Liver (tissue), 3 donors: ENCODE measurements at regions not wholly inside any gene's neighbourhood (a gene's known extent, or its start where the extent isn't known, plus 50 kb on each side); places are given as distances from the start of the nearest gene placed in this dataset.

ENCODE experiments used
- EGR1 ChIP-seq, 2 donors: IDR thresholded peaks; 2 replicates each; pipeline ENCODE4 v1.6.1; 2016 to 2018; ENCODE audit warnings: antibody characterized with exemption in 2 of 2, low read depth in 2 of 2
- GABPA ChIP-seq, 2 donors: IDR thresholded peaks in 1 of 2; conservative IDR thresholded peaks in 1 of 2; 2 replicates each; pipeline ENCODE4 v1.6.1; 2016; ENCODE audit warnings: antibody characterized with exemption in 2 of 2, mild to moderate bottlenecking in 1 of 2, moderate library complexity in 1 of 2
- RAD21 ChIP-seq, 2 donors: IDR thresholded peaks; 2 replicates each; pipeline ENCODE4 v1.6.1; 2016; ENCODE audit warnings: antibody characterized with exemption in 2 of 2, mild to moderate bottlenecking in 2 of 2
- RXRA ChIP-seq, 2 donors: IDR thresholded peaks; 2 replicates each; pipeline ENCODE4 v1.6.1; 2017 to 2018; ENCODE audit warnings: antibody characterized with exemption in 2 of 2, mild to moderate bottlenecking in 1 of 2
- SP1 ChIP-seq: IDR thresholded peaks from 2 replicates; pipeline ENCODE4 v1.6.1; 2018; ENCODE audit warnings: antibody characterized with exemption, mild to moderate bottlenecking
- TAF1 ChIP-seq: conservative IDR thresholded peaks from 2 replicates; pipeline ENCODE4 v1.6.1; 2016; ENCODE audit warnings: antibody characterized with exemption, mild to moderate bottlenecking
- YY1 ChIP-seq: IDR thresholded peaks from 2 replicates; pipeline ENCODE4 v1.6.1; 2016; ENCODE audit warnings: antibody characterized with exemption, mild to moderate bottlenecking
- TF ChIP-seq, protein P1 (sequence below): IDR thresholded peaks from 2 replicates; pipeline ENCODE4 v1.6.1; 2016; ENCODE audit warnings: antibody characterized with exemption, mild to moderate bottlenecking
- TF ChIP-seq, protein P2 (sequence below): fragments of 150-350 bp; IDR thresholded peaks from 2 replicates; pipeline ENCODE4 v1.5.1; 2017; ENCODE audit warnings: improper control_type of control experiment, low read depth, low read length; ENCODE audit not compliant: missing input control
- TF ChIP-seq, protein P3 (sequence below): IDR thresholded peaks from 2 replicates; pipeline ENCODE4 v1.6.1; 2016; ENCODE audit warnings: antibody characterized with exemption
- donor health status: healthy.
- donor health status: healthy.

DNA sequence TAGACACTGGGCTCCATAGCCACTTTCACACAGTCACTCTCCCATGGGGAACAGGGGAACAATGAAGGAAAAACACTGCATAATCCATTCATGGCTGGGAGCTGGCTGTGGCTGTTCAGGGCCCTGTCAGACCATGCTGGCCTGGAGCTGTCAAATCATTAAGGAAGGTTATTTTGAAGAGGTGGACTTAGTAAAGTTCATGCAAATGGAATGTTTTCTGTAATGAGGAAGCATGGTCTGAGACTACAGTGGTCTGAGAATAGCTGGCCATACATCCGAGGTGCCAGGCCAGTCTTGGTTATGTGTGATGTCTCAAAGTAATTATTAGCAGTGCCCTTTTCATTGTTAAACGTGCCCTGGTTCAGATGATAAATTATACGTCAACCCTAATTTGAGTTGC, 117.1 kb upstream of the MRPS22 start:
- TF ChIP-seq, protein P1, sequence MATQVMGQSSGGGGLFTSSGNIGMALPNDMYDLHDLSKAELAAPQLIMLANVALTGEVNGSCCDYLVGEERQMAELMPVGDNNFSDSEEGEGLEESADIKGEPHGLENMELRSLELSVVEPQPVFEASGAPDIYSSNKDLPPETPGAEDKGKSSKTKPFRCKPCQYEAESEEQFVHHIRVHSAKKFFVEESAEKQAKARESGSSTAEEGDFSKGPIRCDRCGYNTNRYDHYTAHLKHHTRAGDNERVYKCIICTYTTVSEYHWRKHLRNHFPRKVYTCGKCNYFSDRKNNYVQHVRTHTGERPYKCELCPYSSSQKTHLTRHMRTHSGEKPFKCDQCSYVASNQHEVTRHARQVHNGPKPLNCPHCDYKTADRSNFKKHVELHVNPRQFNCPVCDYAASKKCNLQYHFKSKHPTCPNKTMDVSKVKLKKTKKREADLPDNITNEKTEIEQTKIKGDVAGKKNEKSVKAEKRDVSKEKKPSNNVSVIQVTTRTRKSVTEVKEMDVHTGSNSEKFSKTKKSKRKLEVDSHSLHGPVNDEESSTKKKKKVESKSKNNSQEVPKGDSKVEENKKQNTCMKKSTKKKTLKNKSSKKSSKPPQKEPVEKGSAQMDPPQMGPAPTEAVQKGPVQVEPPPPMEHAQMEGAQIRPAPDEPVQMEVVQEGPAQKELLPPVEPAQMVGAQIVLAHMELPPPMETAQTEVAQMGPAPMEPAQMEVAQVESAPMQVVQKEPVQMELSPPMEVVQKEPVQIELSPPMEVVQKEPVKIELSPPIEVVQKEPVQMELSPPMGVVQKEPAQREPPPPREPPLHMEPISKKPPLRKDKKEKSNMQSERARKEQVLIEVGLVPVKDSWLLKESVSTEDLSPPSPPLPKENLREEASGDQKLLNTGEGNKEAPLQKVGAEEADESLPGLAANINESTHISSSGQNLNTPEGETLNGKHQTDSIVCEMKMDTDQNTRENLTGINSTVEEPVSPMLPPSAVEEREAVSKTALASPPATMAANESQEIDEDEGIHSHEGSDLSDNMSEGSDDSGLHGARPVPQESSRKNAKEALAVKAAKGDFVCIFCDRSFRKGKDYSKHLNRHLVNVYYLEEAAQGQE: no peak
- TF ChIP-seq, protein P2, sequence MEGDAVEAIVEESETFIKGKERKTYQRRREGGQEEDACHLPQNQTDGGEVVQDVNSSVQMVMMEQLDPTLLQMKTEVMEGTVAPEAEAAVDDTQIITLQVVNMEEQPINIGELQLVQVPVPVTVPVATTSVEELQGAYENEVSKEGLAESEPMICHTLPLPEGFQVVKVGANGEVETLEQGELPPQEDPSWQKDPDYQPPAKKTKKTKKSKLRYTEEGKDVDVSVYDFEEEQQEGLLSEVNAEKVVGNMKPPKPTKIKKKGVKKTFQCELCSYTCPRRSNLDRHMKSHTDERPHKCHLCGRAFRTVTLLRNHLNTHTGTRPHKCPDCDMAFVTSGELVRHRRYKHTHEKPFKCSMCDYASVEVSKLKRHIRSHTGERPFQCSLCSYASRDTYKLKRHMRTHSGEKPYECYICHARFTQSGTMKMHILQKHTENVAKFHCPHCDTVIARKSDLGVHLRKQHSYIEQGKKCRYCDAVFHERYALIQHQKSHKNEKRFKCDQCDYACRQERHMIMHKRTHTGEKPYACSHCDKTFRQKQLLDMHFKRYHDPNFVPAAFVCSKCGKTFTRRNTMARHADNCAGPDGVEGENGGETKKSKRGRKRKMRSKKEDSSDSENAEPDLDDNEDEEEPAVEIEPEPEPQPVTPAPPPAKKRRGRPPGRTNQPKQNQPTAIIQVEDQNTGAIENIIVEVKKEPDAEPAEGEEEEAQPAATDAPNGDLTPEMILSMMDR: no peak
- TF ChIP-seq RAD21 (IDR thresholded peaks at IDR 0.05) (no peak), RXRA (IDR thresholded peaks at IDR 0.05) (no peak), EGR1 (IDR thresholded peaks at IDR 0.05; ENCODE audit: low read depth in 2 of 2) (no peak), TAF1 (no peak), YY1 (no peak), SP1 (no peak), GABPA (IDR thresholded peaks at IDR 0.05 in 1 of 2, conservative IDR thresholded peaks at IDR 0.05 in 1 of 2) (no peak)
- TF ChIP-seq, protein P3, sequence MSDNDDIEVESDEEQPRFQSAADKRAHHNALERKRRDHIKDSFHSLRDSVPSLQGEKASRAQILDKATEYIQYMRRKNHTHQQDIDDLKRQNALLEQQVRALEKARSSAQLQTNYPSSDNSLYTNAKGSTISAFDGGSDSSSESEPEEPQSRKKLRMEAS: no peak
